MM.1S (cell line): ENCODE measurements at regions not wholly inside any gene's neighbourhood (a gene's known extent, or its start where the extent isn't known, plus 50 kb on each side); places are given as distances from the start of the nearest gene placed in this dataset.

Experiments used
- DNase-seq: peaks from one replicate; pipeline ENCODE4 v3.0.0-alpha.2; 2015
- H2AFZ ChIP-seq: fragments of 300-600 bp; sonication (generic); 2 replicates; pipeline ENCODE4 v1.6.0; 2016; ENCODE audit warnings: antibody characterized with exemption, low read length
- H3F3A ChIP-seq: fragments of 300-600 bp; sonication (generic); 2 replicates; pipeline ENCODE4 v1.6.1; 2016; ENCODE audit warnings: mild to moderate bottlenecking, antibody characterized with exemption, low read length, moderate library complexity, mixed read lengths; ENCODE audit not compliant: insufficient read depth
- H3K27ac ChIP-seq: fragments of 300-600 bp; sonication (generic); 2 replicates; pipeline ENCODE4 v1.5.1; 2016; ENCODE audit warnings: mild to moderate bottlenecking, low read length
- H3K27me3 ChIP-seq: fragments of 300-600 bp; sonication (generic); replicated peaks from 2 replicates; pipeline ENCODE4 v1.6.0; 2016; ENCODE audit warnings: low read length; ENCODE audit not compliant: insufficient read depth
- H3K36me3 ChIP-seq: fragments of 300-600 bp; sonication (generic); replicated peaks from 2 replicates; pipeline ENCODE4 v1.6.1; 2016; ENCODE audit warnings: mild to moderate bottlenecking, low read length, mixed read lengths; ENCODE audit not compliant: insufficient read depth
- H3K4me1 ChIP-seq: fragments of 300-600 bp; sonication (generic); 2 replicates; pipeline ENCODE4 v1.6.1; 2016; ENCODE audit warnings: low read length, mixed read lengths
- H3K4me2 ChIP-seq: fragments of 300-600 bp; sonication (generic); 2 replicates; pipeline ENCODE4 v1.6.0; 2016; ENCODE audit warnings: low read depth, low read length
- H3K4me3 ChIP-seq: fragments of 300-600 bp; sonication (generic); 2 replicates; pipeline ENCODE4 v1.5.1; 2016; ENCODE audit warnings: low read length, mixed read lengths
- H3K79me2 ChIP-seq: fragments of 300-600 bp; sonication (generic); 2 replicates; pipeline ENCODE4 v1.6.1; 2016; ENCODE audit warnings: mixed run types, low read length, mixed read lengths
- H3K9ac ChIP-seq: fragments of 300-600 bp; sonication (generic); 2 replicates; pipeline ENCODE4 v1.6.1; 2016; ENCODE audit warnings: low read length, mixed read lengths
- H3K9me2 ChIP-seq: fragments of 300-600 bp; sonication (generic); replicated peaks from 2 replicates; pipeline ENCODE4 v1.6.1; 2016; ENCODE audit warnings: mild to moderate bottlenecking, low read length, mixed read lengths; ENCODE audit not compliant: insufficient read depth
- H3K9me3 ChIP-seq: fragments of 300-600 bp; sonication (generic); replicated peaks from 2 replicates; pipeline ENCODE4 v1.6.1; 2016; ENCODE audit warnings: mild to moderate bottlenecking, low read length, mixed read lengths; ENCODE audit not compliant: insufficient read depth
- H4K20me1 ChIP-seq: fragments of 300-600 bp; sonication (generic); 2 replicates; pipeline ENCODE4 v1.6.1; 2016; ENCODE audit warnings: mild to moderate bottlenecking, low read length, moderate library complexity, mixed read lengths; ENCODE audit not compliant: insufficient read depth
- EZH2 ChIP-seq: fragments of 300-600 bp; sonication (generic); optimal IDR thresholded peaks from 2 replicates; pipeline ENCODE3; 2017; ENCODE audit warnings: low read depth, mild to moderate bottlenecking, antibody characterized with exemption, low read length, mixed read lengths
- EZH2phosphoT487 ChIP-seq: fragments of 300-600 bp; sonication (generic); IDR thresholded peaks from 2 replicates; pipeline ENCODE4 v1.6.1; 2018; ENCODE audit warnings: antibody characterized with exemption, low read length
- TF ChIP-seq, protein P1 (sequence below): fragments of 300-600 bp; sonication (generic); IDR thresholded peaks from 2 replicates; pipeline ENCODE4 v1.5.1; 2016; ENCODE audit warnings: antibody characterized with exemption, low read length, mixed read lengths

DNA sequence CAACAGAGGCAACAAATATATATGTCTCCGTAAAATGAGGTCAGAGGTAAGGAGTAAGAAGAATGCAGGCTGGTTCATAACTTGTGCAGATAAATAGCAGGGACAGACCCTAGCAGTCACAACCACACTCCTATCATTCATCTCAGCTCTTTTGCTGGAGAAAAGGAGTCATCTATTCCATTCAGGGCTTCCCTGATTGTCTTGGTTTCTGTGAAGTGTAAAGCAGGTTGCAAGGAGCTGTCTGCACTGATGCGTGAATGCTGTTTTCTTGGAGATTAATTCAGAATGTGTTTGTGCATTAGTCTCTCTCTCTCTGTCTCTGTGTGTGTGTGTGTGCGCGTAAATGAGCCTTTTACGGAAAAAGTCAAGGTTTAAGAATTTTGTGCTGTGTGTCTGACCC, 643.3 kb upstream of the SORCS1 start:
- no peak overlapping the region for H3K4me2 ChIP-seq
- no peaks in the 10 kb centered on the region for H3K27me3 ChIP-seq
- H3K79me2 ChIP-seq: no peaks in the 10 kb centered on the region
- no peak overlapping the region for H3K27ac ChIP-seq
- DNase-seq: no peak
- no peak for TF ChIP-seq EZH2
- TF ChIP-seq, protein P1, sequence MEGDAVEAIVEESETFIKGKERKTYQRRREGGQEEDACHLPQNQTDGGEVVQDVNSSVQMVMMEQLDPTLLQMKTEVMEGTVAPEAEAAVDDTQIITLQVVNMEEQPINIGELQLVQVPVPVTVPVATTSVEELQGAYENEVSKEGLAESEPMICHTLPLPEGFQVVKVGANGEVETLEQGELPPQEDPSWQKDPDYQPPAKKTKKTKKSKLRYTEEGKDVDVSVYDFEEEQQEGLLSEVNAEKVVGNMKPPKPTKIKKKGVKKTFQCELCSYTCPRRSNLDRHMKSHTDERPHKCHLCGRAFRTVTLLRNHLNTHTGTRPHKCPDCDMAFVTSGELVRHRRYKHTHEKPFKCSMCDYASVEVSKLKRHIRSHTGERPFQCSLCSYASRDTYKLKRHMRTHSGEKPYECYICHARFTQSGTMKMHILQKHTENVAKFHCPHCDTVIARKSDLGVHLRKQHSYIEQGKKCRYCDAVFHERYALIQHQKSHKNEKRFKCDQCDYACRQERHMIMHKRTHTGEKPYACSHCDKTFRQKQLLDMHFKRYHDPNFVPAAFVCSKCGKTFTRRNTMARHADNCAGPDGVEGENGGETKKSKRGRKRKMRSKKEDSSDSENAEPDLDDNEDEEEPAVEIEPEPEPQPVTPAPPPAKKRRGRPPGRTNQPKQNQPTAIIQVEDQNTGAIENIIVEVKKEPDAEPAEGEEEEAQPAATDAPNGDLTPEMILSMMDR: no peak
- no peak overlapping the region for H3K4me3 ChIP-seq
- H3K9ac ChIP-seq: no peak overlapping the region
- no peaks in the 10 kb centered on the region for H3K4me1 ChIP-seq
- H3F3A ChIP-seq: no peaks in the 10 kb centered on the region
- no peaks in the 10 kb centered on the region for H4K20me1 ChIP-seq
- H3K9me2 ChIP-seq: no peaks in the 10 kb centered on the region
- no peaks in the 10 kb centered on the region for H3K36me3 ChIP-seq
- no peak overlapping the region for H2AFZ ChIP-seq
- H3K9me3 ChIP-seq: no peaks in the 10 kb centered on the region; the same call in 1 of the 2 replicates

DNA sequence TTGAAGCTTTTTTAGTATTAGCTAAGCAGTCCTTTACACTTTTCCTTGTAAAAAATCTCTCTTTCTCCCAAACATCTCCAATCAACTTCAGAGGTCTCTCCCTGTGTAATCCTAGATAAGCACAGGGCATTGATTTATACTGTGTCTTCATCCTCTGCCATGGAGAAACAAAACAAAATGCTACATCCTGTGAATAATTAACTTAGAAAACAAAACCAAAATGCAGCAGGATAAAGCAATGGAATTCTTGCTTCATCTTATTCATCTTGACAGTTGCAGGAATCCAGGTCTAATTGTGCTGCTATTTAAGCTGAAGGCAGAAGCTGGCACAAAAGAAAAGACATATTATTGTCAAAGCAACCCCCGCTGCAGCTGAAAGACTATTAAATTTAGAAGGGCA, 641.5 kb upstream of the SORCS1 start:
- no peak for DNase-seq
- Histone ChIP-seq H2AFZ (no peak overlapping the region), H3F3A (no peaks in the 10 kb centered on the region), H3K27me3 (no peaks in the 10 kb centered on the region), H3K9me3 (no peaks in the 10 kb centered on the region; the same call in 1 of the 2 replicates), H3K79me2 (no peaks in the 10 kb centered on the region), H3K4me1 (no peaks in the 10 kb centered on the region), H3K27ac (no peak overlapping the region), H3K36me3 (no peaks in the 10 kb centered on the region), H3K4me2 (no peak overlapping the region), H3K4me3 (no peak overlapping the region), H3K9ac (no peak overlapping the region), H3K9me2 (no peaks in the 10 kb centered on the region), H4K20me1 (no peaks in the 10 kb centered on the region)
- TF ChIP-seq EZH2: no peak
- TF ChIP-seq, protein P1: no peak
- TF ChIP-seq EZH2phosphoT487: no peak

DNA sequence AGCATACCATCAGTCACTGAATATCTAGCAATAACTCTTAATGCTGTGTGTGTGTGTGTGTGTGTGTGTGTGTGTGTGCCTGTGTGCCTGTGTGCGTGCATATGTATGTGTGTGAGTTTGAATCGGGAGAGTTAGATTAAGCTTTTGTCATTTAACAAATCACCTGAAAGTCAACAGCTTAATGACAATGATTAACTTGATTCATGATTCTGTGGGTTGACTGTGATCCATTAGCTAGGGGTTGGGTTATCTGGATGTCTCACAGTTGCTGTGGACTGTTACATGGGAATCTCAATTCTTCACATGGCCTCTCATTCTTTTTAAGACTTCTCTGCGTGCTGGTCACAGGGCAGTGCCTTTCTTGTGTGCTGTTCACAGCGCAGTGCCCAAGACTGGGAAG, 639.0 kb upstream of the SORCS1 start:
- H3K36me3 ChIP-seq: no peaks in the 10 kb centered on the region
- H3K9me3 ChIP-seq: no peaks in the 10 kb centered on the region; the same call in 1 of the 2 replicates
- H3K27ac ChIP-seq: no peak overlapping the region
- H3K4me1 ChIP-seq: no peaks in the 10 kb centered on the region
- no peaks in the 10 kb centered on the region for H3K9me2 ChIP-seq
- H3F3A ChIP-seq: no peaks in the 10 kb centered on the region
- no peak for TF ChIP-seq EZH2phosphoT487
- TF ChIP-seq, protein P1: no peak
- no peak overlapping the region for H3K9ac ChIP-seq
- H4K20me1 ChIP-seq: no peaks in the 10 kb centered on the region
- H3K4me3 ChIP-seq: no peak overlapping the region
- H3K4me2 ChIP-seq: no peak overlapping the region
- H2AFZ ChIP-seq: no peak overlapping the region
- H3K27me3 ChIP-seq: no peaks in the 10 kb centered on the region
- no peaks in the 10 kb centered on the region for H3K79me2 ChIP-seq
- no peak for DNase-seq
